ENCODE measurements at regions not wholly inside any gene's neighbourhood (a gene's known extent, or its start where the extent isn't known, plus 50 kb on each side); places are given as distances from the start of the nearest gene placed in this dataset.

DNA sequence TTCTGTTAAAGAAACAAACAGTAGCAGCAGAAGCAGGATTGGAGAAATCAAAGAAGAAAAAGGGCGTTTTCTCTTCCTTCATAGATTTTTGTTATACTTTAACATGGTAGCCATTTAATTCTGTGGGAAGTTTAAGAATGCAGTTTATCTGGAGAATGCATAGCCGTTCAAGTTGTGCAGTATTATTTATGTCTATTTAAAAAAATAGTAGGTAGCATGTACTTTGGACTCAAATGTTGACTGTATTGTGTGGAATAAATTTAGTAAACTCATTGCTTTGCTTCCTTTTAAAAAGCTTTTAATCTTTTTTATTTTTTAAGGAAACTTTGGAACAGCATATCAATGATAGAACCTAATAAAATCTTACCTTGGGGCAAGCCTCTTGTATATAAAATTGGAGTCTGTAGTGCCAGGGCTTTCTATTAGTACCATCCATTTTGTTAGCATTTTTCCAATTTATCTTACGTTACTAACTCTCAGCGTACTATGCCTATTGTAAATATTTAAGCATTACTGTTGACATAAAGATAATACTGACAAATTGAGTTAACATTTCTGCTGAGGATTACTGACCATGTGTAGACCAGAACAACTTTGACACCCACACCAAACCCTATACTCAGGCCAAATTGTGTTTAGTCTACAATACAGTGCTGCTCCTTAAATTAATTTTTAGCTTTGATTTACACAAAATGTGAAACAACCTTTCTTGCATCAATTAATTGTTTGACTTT is 291.1 kb downstream of the NNT start:
- ChIA-PET POLR2A (no interaction called here), CTCF (no interaction called here)
- BruUV-seq (replicated peaks) = no TSS peak
- H3K36me3 ChIP-seq (ENCODE audit: control insufficient read depth, insufficient read depth, low read length) = no peaks in the 10 kb centered on the region
- no peak overlapping the region for H3K4me3 ChIP-seq (ENCODE audit: low read depth in 2 of 2, low read length in 2 of 2)
- TF ChIP-seq SIN3A (IDR thresholded peaks at IDR 0.05; ENCODE audit: borderline replicate concordance, insufficient read depth, low read depth, low read length) (no peak), TCF7L2 (IDR thresholded peaks at IDR 0.05; ENCODE audit: low read depth, low read length) (no peak), POLR2AphosphoS5 (IDR thresholded peaks at IDR 0.05; ENCODE audit: low read depth, low read length) (no peak), CTCF (IDR thresholded peaks at IDR 0.05) (no peak), REST (IDR thresholded peaks at IDR 0.05; ENCODE audit: insufficient read depth in 1 of 2, low read depth in 2 of 2, low read length in 1 of 2) (no peak)
- in situ Hi-C loops (cut with HindIII; ENCODE audit: low pct_unique_long_range_greater_than_20kb, low sequenced_read_pairs) (no loop called here), intact Hi-C loops (cut with micrococcal nuclease; ENCODE audit: unreplicated experiment) (no loop called here)
- no peak overlapping the region for H3K27ac ChIP-seq (ENCODE audit: low read length)
- H3K27me3 ChIP-seq (ENCODE audit: control insufficient read depth, insufficient read depth, low read length) = no peaks in the 10 kb centered on the region
- H3K4me1 ChIP-seq (ENCODE audit: control insufficient read depth, insufficient read depth, low read length) = no peaks in the 10 kb centered on the region
- no peaks in the 10 kb centered on the region for H3K9me3 ChIP-seq (ENCODE audit: control insufficient read depth, insufficient read depth, low read depth, low read length)
- no peak for DNase-seq (ENCODE audit: low read depth, low spot score)
- ATAC-seq = no peak

DNA sequence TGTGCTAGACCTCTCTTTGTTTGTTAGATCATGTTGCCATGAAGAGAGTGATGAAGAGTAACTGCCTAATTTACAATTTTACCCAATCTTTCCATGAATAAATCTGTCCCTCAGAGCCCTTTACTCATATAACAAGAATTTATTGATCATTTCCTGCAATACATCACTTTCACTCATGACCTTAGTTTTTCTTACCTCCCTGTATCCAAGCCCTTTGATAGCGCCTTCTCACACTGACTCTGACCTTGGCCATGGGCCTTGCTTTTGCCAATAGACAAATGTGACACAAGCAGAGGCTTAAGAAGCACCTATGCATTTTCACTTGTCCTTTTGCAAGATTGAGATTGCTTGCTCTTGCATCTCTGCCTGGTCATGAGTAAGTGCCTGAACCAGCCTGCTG is 288.1 kb downstream of the NNT start:
- TF ChIP-seq TCF7L2 (IDR thresholded peaks at IDR 0.05; ENCODE audit: low read depth, low read length) (no peak), CTCF (IDR thresholded peaks at IDR 0.05) (no peak), SIN3A (IDR thresholded peaks at IDR 0.05; ENCODE audit: borderline replicate concordance, insufficient read depth, low read depth, low read length) (no peak), REST (IDR thresholded peaks at IDR 0.05; ENCODE audit: insufficient read depth in 1 of 2, low read depth in 2 of 2, low read length in 1 of 2) (no peak), POLR2AphosphoS5 (IDR thresholded peaks at IDR 0.05; ENCODE audit: low read depth, low read length) (no peak)
- intact Hi-C loops (cut with micrococcal nuclease; ENCODE audit: unreplicated experiment) (no loop called here), in situ Hi-C loops (cut with HindIII; ENCODE audit: low pct_unique_long_range_greater_than_20kb, low sequenced_read_pairs) (no loop called here)
- POLR2A ChIA-PET = no interaction called here
- H3K4me3 ChIP-seq (ENCODE audit: low read depth in 2 of 2, low read length in 2 of 2) = no peak overlapping the region
- CTCF ChIA-PET = no interaction called here
- H3K27ac ChIP-seq (ENCODE audit: low read length) = no peak overlapping the region
- DNase-seq (ENCODE audit: low read depth, low spot score) (no peak), ATAC-seq (no peak)
- H3K36me3 ChIP-seq (ENCODE audit: control insufficient read depth, insufficient read depth, low read length) = no peaks in the 10 kb centered on the region
- no peaks in the 10 kb centered on the region for H3K27me3 ChIP-seq (ENCODE audit: control insufficient read depth, insufficient read depth, low read length)
- no peaks in the 10 kb centered on the region for H3K9me3 ChIP-seq (ENCODE audit: control insufficient read depth, insufficient read depth, low read depth, low read length)
- no TSS peak for BruUV-seq (replicated peaks)
- no peaks in the 10 kb centered on the region for H3K4me1 ChIP-seq (ENCODE audit: control insufficient read depth, insufficient read depth, low read length)
